Dermis microvascular lymphatic vessel endothelial cell (primary cell): ENCODE measurements at regions not wholly inside any gene's neighbourhood (a gene's known extent, or its start where the extent isn't known, plus 50 kb on each side); places are given as distances from the start of the nearest gene placed in this dataset.
"Not testable (repeated sequence)": the region's sequence is repeated elsewhere in the genome, so short reads cannot be mapped to it uniquely, and the experiment has no call there.

Experiments used
- DNase-seq, 2 donors: peaks; one replicate each; pipeline versions ENCODE4 v3.0.0 to v3.0.0-alpha.2; 2010; ENCODE audit warnings: low read depth in 2 of 2

DNA sequence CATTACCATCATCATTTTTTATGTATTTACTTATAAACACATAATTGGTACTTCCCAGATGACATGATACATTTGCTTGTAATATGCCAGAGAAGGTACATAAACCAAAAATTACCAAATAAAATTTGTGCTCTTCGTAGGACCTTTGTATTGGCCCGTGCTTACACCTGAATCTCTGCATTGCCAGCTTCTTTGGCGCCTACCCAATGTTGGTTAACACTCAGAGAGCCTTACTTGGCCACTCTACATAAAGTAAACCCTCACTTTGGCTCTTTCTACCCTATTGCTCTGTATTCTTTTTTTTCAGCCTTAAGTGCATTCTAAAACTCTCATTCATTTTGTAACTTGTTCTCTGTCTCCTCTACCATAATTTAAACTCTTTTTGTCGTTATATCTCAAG lies 148.1 kb upstream of the ZNF608 start:
- no peak for DNase-seq

DNA sequence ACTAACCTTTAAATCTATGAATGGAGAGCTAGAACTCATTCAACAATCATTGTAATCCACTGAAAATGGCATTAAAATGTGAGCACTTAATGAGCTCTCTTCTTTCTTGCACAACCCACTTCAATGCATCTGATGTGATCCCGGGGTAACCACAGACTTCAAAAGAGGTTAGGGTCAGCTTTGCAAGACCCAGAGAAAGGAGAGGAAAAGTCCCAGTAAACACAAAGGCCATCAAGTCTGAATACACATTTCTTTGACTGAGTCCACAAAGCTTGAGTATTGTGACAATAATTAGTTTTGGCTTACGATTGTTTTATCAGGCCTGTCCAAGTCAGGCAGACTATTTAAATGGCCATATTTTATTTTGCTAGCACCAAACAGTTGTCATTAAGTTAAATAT lies 148.8 kb upstream of the ZNF608 start:
- DNase-seq: no peak

DNA sequence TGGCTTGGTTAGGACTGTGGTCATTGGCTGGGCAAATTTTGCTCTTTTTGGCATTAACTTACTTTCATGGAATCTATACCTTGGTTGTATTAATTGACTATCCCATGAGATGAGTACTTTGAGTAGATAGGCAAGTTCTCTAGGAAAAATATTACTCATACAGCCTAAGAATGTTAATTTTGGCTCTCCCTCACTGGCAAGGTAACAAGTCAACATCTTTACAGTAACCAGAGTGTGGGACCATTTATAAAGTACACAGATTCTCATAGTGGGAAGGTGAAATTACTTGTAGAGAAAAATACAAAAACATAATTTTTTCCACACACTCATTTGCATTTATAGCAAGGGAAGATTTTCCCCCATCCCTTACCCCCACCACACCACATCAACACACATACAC lies 154.6 kb upstream of the ZNF608 start:
- no peak for DNase-seq

DNA sequence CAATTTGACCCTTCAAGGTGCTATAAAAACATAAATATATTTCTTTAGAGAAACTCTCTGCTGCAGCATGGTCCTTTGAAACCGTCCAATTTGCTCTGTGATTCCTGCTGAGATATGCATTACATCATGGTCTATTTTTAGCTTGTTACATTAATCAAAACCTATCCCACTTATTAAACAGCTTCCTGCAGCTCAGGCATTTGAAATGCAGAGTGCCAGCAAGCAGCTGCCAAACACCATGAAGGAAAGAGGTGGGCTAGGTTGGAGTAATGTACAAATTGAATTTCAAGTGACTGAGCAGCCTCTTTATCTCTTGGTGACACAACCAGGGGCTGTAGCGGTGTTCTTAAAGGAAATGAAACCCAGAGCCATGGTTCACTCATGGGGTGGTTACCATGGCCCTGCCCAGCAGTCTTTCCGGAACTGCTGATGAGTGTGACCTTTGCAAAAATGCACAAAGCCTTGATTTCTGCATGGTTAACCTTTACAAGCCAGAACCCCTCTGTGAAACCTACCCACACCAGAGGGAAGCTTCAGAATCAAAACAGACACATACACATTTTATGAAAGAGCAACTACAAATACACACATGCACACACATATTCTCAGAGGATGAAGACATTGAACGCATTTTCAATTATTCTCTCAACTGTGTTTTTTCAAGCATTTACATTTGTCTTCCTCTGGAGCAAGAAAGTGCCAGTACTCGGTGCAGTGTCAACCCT lies 155.8 kb upstream of the ZNF608 start:
- DNase-seq: no peak

DNA sequence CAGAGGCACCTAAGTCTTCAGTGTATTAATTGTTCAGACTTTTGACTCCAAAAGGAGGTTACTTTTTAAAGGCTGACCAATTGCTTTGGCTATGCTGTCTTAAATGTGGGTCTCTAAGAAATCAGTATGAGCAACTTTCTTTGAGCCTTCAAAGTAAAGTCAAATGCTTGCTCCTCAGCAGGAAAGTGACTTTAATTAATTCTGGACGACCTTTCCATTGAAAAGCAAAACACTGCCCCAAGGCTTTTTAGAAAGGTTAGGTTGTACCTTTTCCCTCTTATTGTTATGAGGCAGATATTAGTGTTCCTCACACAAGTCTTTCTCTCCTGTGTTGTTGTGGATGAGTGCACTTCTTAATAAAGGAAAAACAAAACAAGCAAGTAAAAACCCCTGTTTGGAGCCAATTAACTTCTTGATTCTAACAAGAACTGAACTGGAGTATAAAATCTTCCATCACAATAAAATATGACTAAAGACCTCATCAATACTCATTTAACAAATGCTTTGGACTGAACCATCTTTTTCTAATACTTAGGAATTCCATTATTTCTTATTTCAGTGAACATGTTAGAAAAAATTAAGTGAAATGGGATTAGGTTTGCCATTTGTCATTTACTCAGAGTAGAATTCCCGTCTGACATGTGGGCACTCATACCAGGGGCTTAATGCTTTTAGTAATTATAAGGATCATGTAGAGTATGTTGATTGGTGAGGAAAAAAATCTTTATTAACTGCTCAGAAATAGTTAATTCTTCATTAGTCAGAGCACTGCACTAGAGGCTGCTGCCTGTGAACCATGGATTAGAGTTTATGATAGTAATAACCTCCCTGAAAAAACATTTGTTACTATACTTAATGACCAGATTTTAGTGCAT lies 159.1 kb upstream of the ZNF608 start:
- no peak for DNase-seq

DNA sequence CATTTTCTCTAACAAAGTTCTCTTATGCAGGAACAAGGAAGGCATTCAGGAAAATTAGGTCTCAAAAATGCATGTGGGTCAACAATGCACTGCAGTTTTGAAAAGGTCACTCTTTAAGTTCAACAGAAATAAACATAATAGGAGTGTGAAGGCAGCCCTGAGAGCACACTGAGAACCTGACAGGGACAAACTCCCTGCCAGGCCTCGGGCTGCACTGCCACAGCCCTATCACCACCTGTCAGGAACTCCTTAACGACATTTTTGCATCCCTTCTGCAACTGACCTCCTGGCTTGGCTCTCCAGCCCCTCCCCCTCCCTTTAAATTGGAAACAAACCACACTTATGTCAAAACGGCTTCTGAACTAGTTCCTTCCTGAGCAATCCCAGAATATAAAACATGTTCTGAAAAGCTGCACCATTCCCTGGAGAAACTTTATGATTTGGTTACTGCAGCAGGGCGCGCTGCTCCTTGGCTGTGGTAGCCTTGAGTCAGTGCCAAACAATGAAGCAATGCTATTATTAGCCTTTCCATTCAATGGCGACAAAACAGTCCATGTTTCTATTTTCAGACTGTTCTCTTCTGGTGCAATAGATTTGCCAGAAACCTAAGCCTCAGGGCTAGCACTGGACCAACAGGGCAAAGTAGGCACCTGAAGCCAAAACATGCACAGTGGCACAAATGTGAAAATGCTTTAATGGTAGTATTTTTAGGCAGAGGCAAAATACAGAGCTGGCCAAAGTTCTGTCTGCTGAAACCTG lies 160.1 kb upstream of the ZNF608 start:
- peak; percentile 38 to 83 for DNase-seq

DNA sequence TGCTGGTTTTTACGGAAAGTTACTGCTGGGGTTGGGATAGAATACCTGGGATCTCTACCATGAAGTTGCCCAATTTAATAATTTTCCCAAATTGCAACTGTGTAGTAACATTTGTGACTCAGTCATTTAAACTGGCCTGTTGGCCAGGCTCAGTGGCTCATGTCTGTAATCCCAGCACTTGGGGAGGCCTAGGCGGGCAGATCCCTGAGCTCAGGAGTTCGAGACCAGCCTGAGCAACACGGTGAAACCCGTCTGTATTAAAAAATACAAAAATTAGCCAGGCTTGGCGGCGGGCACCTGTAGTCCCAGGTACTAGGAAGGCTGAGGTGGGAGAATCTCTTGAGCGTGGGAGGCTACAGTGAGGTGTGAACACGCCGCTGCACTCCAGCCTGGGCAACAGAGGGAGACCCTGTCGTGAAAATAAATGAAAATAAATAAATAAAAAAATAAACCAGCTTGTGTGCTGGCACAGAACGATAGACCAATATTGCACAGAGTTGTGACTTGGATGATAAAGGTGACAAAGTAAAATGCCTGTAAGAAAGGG lies 160.7 kb upstream of the ZNF608 start:
- no peak for DNase-seq

DNA sequence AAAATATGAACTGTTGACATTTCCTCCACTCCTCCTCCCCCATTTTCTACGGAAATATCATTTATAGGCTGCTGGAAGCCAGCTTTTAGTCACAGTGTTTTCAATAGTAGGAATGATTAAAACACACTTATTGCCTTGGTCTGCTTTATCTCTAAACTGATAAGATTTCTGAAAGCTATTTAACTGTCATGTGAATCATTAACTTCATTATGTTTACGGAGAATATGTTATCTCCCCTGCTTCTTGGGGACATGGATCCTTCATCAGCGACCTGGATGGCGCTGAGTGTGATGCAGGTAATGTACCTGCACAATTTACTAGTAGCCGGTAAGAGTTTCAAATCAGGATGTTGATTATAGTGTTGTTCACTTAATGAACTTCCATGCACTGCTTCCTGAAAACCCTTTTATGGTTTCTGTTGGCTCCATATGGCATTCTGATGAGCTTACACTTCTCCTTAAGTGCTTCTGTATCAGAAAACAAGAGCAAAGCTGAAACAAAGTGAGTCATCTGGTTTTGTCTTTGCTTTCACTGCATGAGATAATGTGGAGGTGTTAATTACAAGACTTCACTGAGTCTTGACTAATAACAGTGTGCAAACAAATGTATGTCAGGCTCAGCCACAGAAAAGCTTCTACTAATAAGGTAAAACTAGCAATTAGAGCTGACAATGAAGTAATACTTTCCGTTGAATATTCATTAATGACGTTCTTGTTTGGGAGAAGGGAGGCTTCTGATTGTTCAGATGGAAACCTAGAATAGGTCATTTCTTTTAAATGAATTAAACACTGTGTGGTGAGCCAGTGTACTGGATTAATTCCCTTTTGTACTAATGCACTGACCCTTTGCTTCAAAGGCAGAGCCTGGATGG lies 162.4 kb upstream of the ZNF608 start:
- peak in 1 of 2 donors; percentile 48 for DNase-seq

DNA sequence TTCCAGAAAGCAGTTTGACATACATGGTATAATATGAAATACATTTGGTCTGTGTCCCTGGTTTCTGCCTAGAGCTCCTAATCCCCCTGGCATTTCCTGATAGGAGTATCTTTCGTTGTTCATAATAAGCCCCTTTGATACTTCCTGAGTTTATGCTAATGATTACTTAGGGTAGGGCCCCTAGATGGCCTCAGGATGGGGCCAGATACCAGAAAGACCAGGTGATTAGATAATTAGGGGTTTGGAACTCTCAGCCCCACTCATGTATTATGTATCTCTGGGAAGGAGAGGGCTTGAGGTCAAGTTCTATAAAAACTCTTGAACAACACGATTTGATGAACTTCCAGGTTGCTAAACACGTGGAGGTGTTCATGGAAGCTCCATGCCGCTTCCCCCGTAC lies 163.3 kb upstream of the ZNF608 start:
- no peak for DNase-seq

DNA sequence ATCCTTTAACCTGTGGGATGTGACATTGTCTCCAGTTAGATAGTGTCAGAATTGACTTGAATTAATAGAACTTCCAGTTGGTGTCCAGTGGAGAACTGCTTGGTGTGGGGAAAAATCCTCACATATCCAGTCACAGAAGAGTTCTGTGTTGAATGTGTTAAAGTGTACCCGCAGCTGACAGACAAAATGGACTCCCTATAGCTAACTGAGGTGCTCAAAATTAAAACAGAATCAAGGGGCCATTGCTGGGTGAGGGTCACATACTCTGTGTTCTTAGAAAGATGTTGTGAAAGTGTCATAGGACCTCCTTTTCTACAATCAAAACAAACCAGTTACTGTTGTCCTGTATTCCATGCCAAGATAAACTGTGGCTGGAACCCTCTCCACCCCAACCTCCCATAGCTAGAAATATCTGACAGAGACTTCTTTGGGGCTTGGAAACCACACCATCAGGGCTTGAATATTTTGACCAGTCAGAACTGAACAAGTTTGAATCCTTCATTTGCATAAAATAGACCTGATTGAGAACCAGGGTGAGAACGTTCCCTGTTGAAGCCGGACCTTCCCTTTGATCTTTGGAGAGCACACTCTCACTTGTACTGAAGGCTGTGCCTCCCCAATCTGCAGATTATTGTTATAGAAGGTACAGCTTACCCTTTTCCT lies 164.0 kb upstream of the ZNF608 start:
- peak in 1 of 2 donors; percentile 17 for DNase-seq

DNA sequence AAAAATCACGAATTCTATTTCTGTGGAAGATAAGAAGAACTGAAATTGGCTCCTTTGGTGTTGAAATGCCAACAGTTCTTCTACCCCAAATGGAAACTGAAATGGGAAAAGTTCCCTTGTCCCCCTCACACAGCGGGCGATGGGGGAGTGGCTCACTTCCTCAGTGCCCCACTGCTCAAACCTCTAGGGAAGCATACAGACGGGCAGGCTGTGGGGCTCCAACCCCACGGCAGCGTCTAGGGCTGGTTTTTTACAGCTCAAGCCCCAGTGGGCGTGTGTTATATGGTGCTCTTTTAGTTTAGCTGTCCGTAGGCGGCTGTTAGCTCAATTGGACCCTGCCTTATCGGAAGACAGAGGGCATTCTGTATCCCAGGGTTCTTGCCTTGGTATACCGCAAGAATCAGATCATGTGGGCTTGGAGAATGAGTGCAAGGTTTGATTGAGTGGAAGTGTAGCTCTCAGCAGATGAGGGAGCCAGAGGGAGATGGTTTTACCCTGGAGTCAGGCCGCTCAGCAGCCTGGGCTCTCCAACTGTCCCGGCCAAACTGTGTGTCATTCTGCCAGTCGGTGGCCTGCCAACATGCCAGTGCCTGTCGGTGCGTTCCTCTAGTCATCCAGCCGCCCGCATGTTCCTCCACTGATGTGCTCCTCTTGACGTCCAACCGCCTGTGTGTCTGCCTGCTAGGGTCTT lies 166.3 kb upstream of the ZNF608 start:
- no peak for DNase-seq

DNA sequence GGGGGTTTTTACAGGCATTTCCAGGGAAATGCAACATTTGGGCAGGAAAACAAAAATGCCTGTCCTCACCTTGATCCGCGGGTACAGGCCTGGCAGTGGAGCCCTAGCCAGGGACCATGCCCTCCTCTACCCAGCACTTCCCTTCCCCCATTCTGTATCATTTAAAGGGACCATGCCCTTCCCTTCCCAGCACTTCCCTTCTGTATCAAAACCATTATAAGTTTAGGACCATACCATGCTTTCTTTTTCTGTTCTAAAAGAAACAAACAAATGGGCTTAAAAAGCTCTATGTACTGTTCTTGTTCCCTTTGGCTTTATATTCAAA lies 166.9 kb upstream of the ZNF608 start:
- DNase-seq: no peak

DNA sequence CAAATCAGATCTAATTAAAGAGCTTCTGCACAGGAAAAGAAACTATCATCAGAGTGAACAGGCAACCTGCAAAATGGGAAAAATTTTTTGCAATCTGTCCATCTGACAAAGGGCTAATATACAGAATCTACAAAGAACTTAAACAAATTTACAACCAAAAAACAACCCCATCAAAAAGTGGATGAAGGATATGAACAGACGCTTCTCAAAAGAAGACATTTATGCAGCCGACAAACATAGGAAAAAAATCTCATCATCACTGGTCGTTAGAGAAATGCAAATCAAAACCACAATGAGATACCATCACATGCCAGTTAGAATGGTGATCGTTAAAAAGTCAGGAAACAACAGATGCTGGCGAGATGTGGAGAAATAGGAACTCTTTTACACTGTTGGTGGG lies 169.9 kb upstream of the ZNF608 start:
- not testable (repeated sequence) for DNase-seq

DNA sequence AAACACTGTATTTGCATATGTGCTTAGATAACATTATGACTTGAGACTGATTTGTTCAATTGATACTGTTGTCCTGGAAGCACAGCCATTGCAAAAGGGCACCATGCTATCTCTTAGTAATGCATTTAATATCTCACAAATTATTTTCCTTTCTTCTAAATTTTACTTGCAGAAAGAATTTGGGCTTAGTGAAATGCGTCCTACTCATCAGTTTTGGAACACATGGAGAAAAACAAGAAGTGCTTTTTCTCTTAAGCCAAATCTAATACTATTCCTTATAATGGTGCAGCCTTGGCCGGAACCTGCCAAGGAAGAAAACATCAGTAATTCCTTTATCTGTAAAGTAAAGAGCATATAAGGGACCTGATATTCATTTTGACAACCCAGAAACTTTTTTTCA lies 172.2 kb upstream of the ZNF608 start:
- no peak for DNase-seq

DNA sequence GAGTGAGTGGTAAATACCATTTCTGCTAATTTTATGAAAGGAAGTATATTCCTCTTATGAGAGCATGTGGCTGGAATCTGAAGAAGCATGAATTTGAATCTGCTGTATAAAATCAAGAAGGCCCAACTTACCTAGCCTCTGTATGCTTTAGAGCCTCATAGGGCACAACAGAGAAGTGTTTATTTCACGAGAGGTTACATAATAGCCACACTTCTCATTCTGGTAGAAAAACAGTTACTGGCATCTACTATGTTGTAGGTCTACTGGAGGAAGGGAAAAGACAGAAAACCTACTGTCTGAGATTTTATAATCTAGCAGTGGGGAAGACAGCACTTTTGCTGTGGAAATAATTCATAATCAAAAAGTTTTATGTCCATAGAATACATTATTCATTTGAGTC lies 172.6 kb upstream of the ZNF608 start:
- DNase-seq: no peak

DNA sequence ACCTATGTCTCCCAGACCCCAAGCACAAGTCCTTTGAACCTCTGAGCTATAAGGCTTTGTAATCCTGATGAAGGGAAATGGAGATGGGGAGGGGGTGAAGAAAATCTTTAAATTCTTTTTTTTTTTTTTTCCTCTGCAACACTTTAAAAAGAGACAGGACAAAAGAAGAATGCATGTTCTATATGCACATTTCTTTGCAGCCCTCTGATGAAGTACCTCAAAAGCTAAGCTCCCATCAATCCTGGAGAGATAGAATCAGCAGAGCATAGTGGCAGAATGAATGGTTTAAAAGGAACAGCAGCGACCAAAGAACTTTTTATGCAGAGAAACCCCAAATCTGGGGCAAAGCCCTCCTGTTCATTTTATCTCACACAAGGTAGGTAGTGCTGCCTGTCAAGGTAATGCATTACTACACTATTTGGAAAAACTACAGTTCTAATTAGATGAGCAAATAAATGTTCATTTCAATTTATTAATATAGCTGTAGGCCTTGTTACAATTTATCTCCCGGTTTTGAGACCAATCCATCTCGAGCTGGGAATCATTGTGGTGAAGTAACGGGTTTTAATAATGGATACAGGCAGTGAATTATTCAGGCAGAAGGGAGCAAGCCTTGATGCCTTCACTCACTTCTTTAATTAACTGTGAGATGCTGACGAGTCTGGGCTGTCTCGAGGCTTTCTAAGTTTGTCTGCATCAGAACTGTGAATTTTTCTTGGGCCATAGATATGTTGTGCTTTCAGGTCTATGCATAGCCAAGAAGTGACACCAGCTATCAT lies 173.5 kb upstream of the ZNF608 start:
- no peak for DNase-seq

DNA sequence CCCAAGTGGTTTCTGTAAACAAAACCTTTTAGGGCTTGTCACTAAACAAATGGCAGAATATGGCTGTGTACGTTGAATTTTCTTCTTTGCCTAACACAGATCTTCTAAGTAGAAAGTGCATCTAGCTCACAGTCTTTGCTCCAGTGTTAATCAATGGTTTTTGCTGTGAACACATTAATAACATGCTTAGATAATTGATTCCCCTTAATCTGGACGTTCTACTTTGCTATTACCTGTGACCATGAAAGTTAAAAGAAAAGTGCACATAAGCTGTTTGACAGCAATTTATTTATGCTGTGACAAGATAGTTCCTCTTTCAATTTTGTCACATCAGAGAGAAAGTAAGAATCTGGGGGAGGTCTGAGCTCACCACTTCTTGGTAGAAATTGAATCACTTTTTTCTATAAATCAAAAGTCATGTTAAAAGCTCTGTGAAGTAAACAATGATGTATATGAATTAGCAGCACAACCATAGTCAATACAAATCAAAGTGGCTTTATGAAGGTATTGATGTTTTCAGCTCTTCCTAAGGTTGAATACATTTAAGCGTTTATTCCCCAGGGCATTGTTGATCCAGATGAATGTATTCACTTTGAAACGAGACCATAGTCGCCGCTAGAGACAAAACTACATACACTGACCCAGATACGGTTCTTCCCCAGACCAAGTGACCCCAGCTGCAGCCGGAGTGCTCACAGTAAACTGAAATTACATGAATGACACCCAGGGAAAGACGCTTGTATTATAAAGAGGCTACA lies 174.6 kb upstream of the ZNF608 start:
- no peak for DNase-seq

DNA sequence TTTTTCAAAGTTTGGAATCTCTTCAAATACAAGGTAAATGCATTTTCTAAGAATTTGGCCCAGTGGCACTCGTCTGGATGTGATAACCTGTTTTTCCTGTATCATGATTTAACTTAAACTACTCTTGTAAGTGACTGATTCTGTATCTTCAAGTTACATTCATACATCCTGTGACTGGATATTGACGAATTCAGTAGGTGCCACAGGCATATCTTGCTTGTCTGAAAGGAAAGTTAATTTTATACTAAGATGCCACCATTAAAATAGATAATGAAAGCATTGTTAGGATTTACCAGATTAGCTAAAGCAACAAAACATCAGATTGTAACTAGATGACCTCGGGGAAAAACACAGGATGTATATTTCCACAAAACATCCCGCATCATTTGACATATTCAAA lies 175.3 kb upstream of the ZNF608 start:
- no peak for DNase-seq
